ENCODE measurements at regions not wholly inside any gene's neighbourhood (a gene's known extent, or its start where the extent isn't known, plus 50 kb on each side); places are given as distances from the start of the nearest gene placed in this dataset.

- TF ChIP-seq TAF1 (CRISPR knock-in tag; IDR thresholded peaks at IDR 0.05), result no peak
- no peak for TF ChIP-seq CTCF (CRISPR knock-in tag; IDR thresholded peaks at IDR 0.05)
- no peak for TF ChIP-seq ZSCAN30 (CRISPR knock-in tag; IDR thresholded peaks at IDR 0.05)
- no peak for TF ChIP-seq EP300 (IDR thresholded peaks at IDR 0.05; ENCODE audit: low read depth in 2 of 2, low read length in 2 of 2)
- no peak for TF ChIP-seq EP300 (CRISPR knock-in tag; IDR thresholded peaks at IDR 0.05; ENCODE audit: borderline replicate concordance)
- TF ChIP-seq ZNF24 (IDR thresholded peaks at IDR 0.05), result no peak
- TF ChIP-seq ZNF235 (CRISPR knock-in tag; IDR thresholded peaks at IDR 0.05; ENCODE audit: borderline replicate concordance), result no peak
- no peak for TF ChIP-seq ZBTB40 (IDR thresholded peaks at IDR 0.05)
- TF ChIP-seq ZBTB40 (CRISPR knock-in tag; IDR thresholded peaks at IDR 0.05), result no peak
- TF ChIP-seq TP53 (CRISPR knock-in tag; conservative IDR thresholded peaks at IDR 0.05), result no peak
- TF ChIP-seq ZNF883 (CRISPR knock-in tag; IDR thresholded peaks at IDR 0.05; ENCODE audit: not compliant biosample characterization), result no peak
- TF ChIP-seq ZNF274 (CRISPR knock-in tag; IDR thresholded peaks at IDR 0.05), result no peak
- no peak for TF ChIP-seq E2F1 (CRISPR knock-in tag; IDR thresholded peaks at IDR 0.05)
Measured at GRCh38 chr3:28028554-28028953, 212.9 kb upstream of the CMC1 start.

All from HepG2 (cell line).